ENCODE measurements at regions not wholly inside any gene's neighbourhood (a gene's known extent, or its start where the extent isn't known, plus 50 kb on each side); places are given as distances from the start of the nearest gene placed in this dataset.

DNA sequence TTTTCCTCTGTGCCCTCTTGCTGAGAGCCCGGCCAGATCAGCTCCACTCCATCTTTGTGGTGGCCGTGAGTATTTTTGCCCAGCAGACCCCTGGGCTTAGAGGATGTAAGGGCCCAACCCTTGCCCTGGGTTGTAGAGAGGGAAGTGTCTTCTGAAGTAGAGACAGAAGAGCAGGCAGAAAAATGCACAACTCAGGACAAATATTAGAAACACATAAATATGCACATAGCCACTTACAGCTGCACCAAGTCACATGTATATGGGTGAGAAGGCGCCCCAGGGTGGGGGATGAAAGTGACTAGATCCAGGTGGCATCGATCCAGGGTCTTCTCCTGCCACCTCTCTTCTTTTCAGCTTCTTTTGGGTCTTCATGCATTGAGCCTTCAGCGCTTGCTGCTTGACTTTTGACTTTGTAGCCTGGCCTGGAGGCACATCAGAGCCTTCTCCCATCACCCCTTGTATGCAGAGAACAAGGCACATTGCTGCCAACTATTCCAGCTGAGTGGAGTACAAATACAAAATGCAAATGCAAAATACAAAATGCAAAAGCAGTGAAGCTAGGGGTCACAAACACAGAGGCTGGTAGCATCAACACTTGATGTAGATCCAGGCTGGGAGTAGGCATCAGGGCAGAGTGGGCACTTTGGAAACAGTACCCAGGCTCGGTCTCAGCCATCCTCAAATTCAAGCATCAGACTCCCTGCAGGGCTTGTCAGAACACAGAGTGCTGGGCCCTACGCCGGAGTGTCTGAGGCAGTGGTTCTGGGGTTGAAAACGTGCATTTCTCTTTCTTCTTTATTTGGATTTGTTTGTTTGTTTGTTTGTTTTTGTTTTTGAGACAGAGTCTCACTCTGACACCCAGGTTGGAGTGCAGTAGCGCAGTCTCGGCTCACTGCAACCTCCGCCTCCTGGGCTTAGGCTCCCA lies 133.0 kb downstream of the ASB7 start:
- DNase-seq, result no peak

- no peak for DNase-seq
Observed at GRCh38 chr15:100737214-100737613, 134.8 kb downstream of the ASB7 start.

- DNase-seq, result no peak
Observed at GRCh38 chr15:100738614-100739013, 136.2 kb downstream of the ASB7 start.

GRCh38 chr15:100740138-100740537 lies 137.7 kb downstream of the ASB7 start:
- no peak for DNase-seq

DNA sequence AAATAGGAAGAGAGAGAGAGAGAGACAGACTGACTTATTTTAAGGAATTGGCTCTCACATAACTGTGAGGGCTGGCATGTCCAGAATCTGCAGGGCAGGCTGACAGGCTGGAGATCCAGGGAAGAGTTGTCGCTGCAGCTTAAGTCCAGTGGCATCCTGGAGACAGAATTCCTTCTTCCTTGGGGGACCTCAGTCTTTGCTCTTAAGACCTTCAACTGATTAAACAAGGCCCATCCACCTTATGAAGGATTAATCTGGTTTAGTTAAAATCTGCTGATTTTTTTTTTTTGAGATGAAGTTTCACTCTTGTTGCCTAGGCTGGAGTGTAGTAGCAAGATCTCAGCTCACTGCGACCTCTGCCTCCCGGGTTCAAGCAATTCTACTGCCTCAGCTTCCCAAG lies 128.0 kb upstream of the ALDH1A3 start:
- no peak for DNase-seq

DNA sequence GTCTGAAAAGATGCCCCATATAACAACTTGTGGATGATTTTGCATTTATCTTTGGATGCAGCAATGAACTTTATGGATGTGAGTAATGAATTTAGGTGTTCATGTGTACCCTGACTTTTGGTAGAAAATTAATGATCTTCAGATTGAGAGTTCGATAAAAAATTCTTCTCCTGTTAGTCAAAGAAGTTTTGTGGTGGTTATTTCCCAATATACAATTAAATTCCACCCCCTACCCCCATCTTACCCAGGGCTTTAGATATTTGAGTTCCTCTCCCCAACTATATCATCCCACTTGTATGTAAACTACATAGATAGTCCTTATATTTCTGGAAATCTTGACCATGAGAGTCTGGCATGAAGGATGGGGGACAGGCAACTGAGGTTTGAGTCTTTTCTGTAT lies 126.1 kb upstream of the ALDH1A3 start:
- DNase-seq, result no peak

- no peak for DNase-seq
Observed at GRCh38 chr15:100757661-100758060, 122.0 kb upstream of the ALDH1A3 start.

- DNase-seq, result no peak
Observed at GRCh38 chr15:100758555-100758954, 121.1 kb upstream of the ALDH1A3 start.

GRCh38 chr15:100759106-100759505 lies 120.5 kb upstream of the ALDH1A3 start:
- DNase-seq, result no peak

- DNase-seq, result no peak
Observed at GRCh38 chr15:100759698-100760356, 119.8 kb upstream of the ALDH1A3 start.

DNA sequence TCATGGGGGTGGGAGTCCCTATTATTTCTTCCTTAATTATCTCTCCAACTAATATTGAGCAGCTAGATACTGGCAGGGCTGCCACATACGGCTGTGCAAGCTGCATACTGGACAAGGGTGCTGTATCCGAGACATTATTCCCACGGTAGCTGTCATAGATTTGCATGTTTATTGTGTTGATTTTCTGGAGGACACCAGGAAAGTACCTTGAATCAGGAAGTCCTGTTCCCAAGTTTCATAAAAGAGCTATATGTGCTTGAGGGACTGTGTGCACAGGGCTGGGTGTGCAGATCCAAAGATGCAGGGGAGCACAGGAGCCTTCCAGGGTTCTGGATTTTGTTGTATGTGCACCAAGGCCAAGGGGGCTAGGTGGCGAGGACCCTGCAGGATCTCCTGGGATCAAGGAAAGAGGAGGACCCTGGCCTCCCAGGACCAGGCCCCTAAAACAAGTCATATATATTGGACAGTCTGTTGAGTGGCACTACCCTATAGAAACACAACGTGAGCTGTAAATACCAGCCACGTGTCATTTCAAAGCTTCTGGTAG lies 119.2 kb upstream of the ALDH1A3 start:
- no peak for DNase-seq

DNA sequence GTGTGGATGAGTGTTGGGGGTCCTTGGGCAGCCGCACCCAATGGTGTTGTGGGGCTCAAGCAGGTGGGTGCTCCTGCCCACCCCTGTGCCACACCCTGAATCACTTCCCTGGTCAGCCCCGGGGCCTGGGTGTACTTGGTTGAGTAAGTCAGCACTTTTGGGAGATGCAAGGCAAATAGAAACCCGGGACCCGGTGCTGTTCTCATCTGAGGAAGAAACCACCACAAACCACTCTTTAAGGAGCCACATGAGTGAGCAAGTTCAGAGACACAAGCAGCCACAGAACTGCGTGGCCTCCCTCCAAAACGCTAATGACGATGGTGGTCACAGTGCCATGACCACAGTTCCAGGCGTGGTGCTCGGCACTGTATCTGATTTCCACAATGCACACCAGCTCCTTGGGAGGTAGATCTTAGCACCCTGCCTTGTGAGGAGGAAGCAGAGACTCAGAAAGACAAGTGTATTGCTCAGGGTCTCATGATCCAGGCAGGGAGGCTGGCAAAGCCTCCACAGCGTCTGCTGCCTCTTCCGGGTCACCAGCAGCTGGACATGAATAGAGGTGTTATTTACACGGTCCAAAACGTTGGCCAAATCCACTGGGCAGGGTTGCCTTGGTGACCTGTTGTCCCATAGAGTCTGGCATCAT lies 118.2 kb upstream of the ALDH1A3 start:
- no peak for DNase-seq

DNA sequence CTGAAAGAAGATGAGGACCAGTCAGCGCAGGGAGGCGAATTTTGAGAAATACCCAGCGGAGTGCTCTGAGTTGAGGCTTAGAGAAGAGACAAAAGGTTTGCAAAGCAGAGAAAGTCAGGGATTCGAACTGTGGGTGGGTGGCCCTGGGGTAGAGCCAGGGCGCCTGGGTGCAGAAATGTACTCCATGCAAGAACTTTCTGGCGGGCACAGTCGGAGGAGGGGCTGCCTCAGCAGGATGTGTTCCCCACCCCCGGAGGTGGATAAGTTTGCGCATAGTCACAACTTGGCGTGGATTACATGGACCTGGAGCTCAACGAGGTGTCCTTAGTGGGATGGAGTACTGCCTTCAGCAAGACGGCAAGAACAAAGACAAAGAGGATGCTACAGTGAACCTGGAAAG lies 117.3 kb upstream of the ALDH1A3 start:
- no peak for DNase-seq

- no peak for DNase-seq
Observed at GRCh38 chr15:100762913-100763834, 116.5 kb upstream of the ALDH1A3 start.

DNA sequence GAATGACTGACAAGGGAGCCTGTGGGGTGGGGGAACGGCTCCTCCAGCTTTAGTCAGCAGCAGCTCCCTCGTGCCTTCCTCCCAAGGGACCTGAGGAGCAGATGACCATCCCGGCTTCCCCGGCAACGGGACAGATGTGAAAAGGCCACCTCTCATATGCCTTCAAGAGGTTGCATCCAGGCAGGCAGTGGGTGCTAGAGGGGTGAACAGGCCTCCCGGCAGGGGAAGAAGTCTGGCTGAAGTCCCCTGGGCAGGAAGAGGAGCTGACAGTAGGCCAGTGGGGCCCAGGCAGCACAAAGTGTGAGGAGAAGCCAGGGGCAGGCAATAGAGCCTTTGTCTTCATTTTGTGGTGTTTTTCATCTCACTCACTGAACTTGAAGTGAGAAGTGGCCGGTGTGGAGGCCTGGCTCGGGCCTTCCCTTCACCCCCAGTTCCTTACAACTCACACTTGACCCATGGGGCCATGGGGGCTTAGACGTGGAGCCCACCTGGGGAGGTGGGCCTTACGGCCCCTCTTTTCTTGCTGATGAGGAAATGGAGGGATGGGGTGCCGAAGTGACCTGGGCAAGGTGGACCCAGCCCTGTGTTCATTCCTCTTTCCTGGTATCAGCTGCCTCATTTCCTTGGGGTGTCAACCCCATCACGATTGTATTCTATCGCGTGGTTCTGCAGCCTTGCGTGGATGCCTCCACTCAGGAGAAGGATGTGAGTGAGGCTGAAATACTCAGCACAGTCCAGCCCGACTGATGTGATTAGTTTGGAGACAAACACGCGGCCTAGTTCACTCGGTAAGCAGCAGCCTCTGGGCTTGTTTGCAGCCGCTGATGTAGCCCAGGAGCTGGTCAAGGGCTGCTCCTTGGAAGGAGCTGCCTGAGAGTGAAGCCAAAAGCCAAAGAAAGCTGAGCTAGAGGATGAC lies 115.5 kb upstream of the ALDH1A3 start:
- no peak for DNase-seq

DNA sequence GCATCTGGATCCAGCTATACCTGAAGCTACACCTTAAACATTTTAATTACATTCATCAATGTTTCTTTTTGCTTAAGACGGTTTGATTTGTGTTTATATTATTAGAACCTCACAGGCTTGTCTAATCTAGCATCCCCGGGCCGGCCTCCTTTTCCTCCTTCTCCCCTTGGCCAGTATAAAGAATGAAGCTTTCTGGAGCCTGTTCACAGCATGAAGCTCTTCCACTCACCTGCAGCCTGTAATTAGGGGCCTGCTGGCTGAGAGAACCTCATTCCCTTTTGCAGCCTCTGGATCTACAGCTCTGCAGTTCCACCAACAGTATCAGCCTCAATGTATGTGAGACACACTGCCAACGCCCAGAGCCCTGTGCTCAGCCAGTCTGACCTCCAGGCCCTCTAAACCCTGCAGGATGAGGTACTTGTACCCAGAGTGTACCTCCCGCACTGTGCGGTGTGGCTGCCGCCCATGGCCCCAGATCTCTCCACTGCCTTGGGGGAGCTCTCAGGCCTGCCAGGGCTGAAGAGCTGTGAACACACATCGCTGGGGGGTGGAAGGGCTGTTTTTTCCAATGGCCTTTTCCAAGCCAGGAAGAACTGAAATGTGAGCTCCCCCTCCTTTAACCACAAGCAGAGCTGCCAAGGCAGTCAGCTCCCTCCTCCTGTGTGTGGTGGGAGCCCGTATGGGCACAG lies 114.7 kb upstream of the ALDH1A3 start:
- DNase-seq, result no peak

- DNase-seq, result no peak
Observed at GRCh38 chr15:100765467-100766241, 114.0 kb upstream of the ALDH1A3 start.

DNA sequence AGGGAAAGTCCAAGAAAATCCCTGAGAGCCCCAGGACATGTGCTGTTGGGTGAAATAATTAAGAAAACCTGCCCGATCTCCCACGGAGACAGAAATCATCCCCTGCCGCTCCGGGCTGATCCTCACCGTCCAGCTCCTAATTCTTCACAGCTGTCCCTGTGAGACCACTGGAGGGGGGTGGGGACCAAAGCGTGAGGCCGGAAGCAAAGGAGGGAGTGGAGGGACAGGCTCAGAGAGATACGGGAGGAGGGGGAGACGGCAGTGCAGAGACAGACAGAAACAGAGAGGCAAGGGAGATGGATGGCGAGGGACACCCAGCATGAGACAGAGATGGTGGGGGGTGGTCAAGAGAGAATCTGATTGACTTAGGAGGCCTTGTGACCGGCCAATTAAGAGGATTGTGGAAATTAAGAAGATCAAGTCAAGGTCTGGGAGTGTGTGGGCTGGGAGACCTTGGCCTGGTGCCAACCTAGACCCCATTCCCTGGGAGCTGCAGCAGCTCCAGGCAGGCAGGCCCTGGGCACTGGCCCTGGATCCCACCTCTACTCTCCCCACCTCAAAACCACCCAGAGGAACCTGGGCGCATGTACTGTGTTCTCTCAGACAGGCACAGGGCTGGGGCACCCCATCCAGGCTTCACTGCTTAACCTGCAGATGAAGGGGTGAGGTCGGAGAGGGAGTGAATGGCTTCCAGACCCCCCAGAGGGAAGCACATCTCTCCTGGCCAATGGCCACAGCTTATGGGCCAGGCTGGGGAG lies 113.2 kb upstream of the ALDH1A3 start:
- no peak for DNase-seq
